Lower leg skin (tissue), 3 donors: ENCODE measurements at regions not wholly inside any gene's neighbourhood (a gene's known extent, or its start where the extent isn't known, plus 50 kb on each side); places are given as distances from the start of the nearest gene placed in this dataset.

Source experiments
- POLR2A ChIP-seq, 2 donors: fragments of 450-650 bp; IDR thresholded peaks; one replicate each; pipeline ENCODE4 v1.6.1; 2016 to 2017; ENCODE audit warnings: antibody characterized with exemption in 2 of 2, mild to moderate bottlenecking in 1 of 2, moderate library complexity in 1 of 2
- TF ChIP-seq, protein P1 (sequence below), 3 donors: fragments of 450-650 bp; IDR thresholded peaks; one replicate each; pipeline ENCODE4 v1.5.1; 2016; ENCODE audit warnings: antibody characterized with exemption in 3 of 3, mild to moderate bottlenecking in 3 of 3, moderate library complexity in 2 of 3

- no peak for TF ChIP-seq POLR2A (IDR thresholded peaks at IDR 0.05)
- TF ChIP-seq, protein P1, sequence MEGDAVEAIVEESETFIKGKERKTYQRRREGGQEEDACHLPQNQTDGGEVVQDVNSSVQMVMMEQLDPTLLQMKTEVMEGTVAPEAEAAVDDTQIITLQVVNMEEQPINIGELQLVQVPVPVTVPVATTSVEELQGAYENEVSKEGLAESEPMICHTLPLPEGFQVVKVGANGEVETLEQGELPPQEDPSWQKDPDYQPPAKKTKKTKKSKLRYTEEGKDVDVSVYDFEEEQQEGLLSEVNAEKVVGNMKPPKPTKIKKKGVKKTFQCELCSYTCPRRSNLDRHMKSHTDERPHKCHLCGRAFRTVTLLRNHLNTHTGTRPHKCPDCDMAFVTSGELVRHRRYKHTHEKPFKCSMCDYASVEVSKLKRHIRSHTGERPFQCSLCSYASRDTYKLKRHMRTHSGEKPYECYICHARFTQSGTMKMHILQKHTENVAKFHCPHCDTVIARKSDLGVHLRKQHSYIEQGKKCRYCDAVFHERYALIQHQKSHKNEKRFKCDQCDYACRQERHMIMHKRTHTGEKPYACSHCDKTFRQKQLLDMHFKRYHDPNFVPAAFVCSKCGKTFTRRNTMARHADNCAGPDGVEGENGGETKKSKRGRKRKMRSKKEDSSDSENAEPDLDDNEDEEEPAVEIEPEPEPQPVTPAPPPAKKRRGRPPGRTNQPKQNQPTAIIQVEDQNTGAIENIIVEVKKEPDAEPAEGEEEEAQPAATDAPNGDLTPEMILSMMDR (IDR thresholded peaks at IDR 0.05) = no peak
Observed at GRCh38 chr15:62840526-62841268, 201.8 kb upstream of the TPM1 start.
